ENCODE measurements at regions not wholly inside any gene's neighbourhood (a gene's known extent, or its start where the extent isn't known, plus 50 kb on each side); places are given as distances from the start of the nearest gene placed in this dataset.

DNA sequence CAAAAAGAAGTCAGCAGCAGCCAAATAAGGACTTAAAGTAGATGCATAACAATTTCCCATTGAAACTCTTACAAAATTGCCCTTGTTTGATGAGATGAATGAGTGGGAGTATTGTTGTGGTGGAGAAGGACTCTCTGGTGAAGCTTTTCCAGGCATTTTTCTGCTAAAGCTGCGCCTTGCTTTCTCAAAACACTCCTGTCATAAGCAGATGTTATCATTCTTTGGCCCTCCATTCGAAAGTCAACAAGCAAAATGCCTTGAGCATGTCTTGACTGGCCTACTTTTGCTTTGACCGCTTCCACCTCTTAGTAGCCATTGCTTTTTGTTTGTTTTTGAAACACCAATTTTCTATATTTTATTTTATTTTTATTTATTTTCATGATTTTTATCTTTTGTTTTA is 340.9 kb upstream of the FGF13 start:
- no peak overlapping the region for H3K4me3 ChIP-seq
- H3K27ac ChIP-seq = no peak overlapping the region
- TF ChIP-seq, protein P1, sequence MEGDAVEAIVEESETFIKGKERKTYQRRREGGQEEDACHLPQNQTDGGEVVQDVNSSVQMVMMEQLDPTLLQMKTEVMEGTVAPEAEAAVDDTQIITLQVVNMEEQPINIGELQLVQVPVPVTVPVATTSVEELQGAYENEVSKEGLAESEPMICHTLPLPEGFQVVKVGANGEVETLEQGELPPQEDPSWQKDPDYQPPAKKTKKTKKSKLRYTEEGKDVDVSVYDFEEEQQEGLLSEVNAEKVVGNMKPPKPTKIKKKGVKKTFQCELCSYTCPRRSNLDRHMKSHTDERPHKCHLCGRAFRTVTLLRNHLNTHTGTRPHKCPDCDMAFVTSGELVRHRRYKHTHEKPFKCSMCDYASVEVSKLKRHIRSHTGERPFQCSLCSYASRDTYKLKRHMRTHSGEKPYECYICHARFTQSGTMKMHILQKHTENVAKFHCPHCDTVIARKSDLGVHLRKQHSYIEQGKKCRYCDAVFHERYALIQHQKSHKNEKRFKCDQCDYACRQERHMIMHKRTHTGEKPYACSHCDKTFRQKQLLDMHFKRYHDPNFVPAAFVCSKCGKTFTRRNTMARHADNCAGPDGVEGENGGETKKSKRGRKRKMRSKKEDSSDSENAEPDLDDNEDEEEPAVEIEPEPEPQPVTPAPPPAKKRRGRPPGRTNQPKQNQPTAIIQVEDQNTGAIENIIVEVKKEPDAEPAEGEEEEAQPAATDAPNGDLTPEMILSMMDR (conservative IDR thresholded peaks at IDR 0.05) = no peak
- TF ChIP-seq EZH2 (IDR thresholded peaks at IDR 0.05; ENCODE audit: low read depth) = no peak
- intact Hi-C loops (cut with micrococcal nuclease; ENCODE audit: unreplicated experiment) = no loop called here
- H3K4me2 ChIP-seq = no peak overlapping the region
- no peaks in the 10 kb centered on the region for H4K20me1 ChIP-seq (ENCODE audit: insufficient read depth)
- BruUV-seq (replicated peaks) = no TSS peak
- POLR2A ChIA-PET (ENCODE audit: unreplicated experiment) = no interaction called here
- H3K9me3 ChIP-seq (ENCODE audit: insufficient read depth, low read depth) = peaks cover 5% of the 10 kb centered on the region; the same call in 1 of the 2 replicates
- no peaks in the 10 kb centered on the region for H3K79me2 ChIP-seq (ENCODE audit: low read depth)
- no peaks in the 10 kb centered on the region for H3F3A ChIP-seq (ENCODE audit: insufficient read depth, low read depth)
- H3K27me3 ChIP-seq (ENCODE audit: insufficient read depth, low read depth) = no peaks in the 10 kb centered on the region
- no peaks in the 10 kb centered on the region for H3K9me2 ChIP-seq (ENCODE audit: insufficient read depth)
- no peaks in the 10 kb centered on the region for H3K36me3 ChIP-seq (ENCODE audit: low read depth)
- H3K4me1 ChIP-seq (replicated peaks; ENCODE audit: insufficient read depth) = no peaks in the 10 kb centered on the region
- no peak for DNase-seq
- H2AFZ ChIP-seq = no peak overlapping the region
- CTCF ChIA-PET = no interaction called here

DNA sequence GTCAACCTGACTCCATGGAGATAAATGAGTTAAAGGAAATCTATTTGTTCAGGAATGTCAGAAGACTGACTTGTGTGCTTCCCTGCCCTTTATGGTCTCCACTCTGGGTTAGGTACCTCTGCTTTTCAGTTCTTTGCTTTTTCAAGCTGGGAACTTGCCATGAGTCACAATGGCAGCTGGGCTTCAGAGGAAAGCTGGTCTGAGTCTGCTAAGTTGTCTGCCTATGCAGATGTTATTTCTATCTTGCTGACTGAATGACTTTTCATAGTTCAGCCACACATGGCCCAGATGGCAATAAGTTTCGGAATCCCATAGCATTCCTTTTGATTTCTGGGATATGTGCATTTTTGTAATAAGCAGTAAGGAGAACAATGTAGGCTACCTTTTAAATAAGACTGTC is 337.9 kb upstream of the FGF13 start:
- intact Hi-C loops (cut with micrococcal nuclease; ENCODE audit: unreplicated experiment) = no loop called here
- no peak for TF ChIP-seq EZH2 (IDR thresholded peaks at IDR 0.05; ENCODE audit: low read depth)
- TF ChIP-seq, protein P1 (conservative IDR thresholded peaks at IDR 0.05) = no peak
- H3F3A ChIP-seq (ENCODE audit: insufficient read depth, low read depth) = no peaks in the 10 kb centered on the region
- no peak overlapping the region for H3K4me2 ChIP-seq
- H3K36me3 ChIP-seq (ENCODE audit: low read depth) = no peaks in the 10 kb centered on the region
- peaks cover 14% of the 10 kb centered on the region; the same call in 1 of the 2 replicates for H3K9me3 ChIP-seq (ENCODE audit: insufficient read depth, low read depth)
- H3K79me2 ChIP-seq (ENCODE audit: low read depth) = no peaks in the 10 kb centered on the region
- H3K27me3 ChIP-seq (ENCODE audit: insufficient read depth, low read depth) = no peaks in the 10 kb centered on the region
- no peaks in the 10 kb centered on the region for H3K9me2 ChIP-seq (ENCODE audit: insufficient read depth)
- ChIA-PET CTCF (no interaction called here), POLR2A (ENCODE audit: unreplicated experiment) (no interaction called here)
- no peaks in the 10 kb centered on the region for H4K20me1 ChIP-seq (ENCODE audit: insufficient read depth)
- no peak overlapping the region for H2AFZ ChIP-seq
- no peaks in the 10 kb centered on the region for H3K4me1 ChIP-seq (replicated peaks; ENCODE audit: insufficient read depth)
- no peak for DNase-seq
- H3K27ac ChIP-seq = no peak overlapping the region
- H3K4me3 ChIP-seq = no peak overlapping the region
- no TSS peak for BruUV-seq (replicated peaks)

DNA sequence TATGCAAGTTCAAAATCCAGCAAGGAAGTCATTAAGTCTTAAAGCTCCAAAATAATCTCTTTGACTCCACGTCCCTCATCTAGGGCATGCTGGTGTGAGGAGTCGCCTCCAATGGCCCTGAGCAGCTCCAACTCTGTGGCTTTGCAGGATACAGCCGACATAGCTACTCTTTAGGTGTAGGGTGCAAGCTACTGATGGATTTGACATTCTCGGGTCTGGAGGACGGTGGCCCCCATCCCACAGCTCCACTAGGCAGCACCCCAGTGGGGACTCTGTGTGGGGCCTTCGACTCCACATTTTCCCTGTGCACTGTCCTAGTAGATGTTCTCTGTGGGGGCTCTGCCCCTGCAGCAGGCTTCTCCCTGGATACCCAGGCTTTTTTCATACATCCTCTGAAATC is 333.2 kb upstream of the FGF13 start:
- Histone ChIP-seq H3K27me3 (ENCODE audit: insufficient read depth, low read depth) (no peaks in the 10 kb centered on the region), H3K79me2 (ENCODE audit: low read depth) (no peaks in the 10 kb centered on the region), H3K9me3 (ENCODE audit: insufficient read depth, low read depth) (peaks cover 11% of the 10 kb centered on the region; the same call in 1 of the 2 replicates), H4K20me1 (ENCODE audit: insufficient read depth) (no peaks in the 10 kb centered on the region), H3K36me3 (ENCODE audit: low read depth) (no peaks in the 10 kb centered on the region), H3K4me3 (no peak overlapping the region), H3K4me1 (replicated peaks; ENCODE audit: insufficient read depth) (no peaks in the 10 kb centered on the region), H3K27ac (no peak overlapping the region), H3F3A (ENCODE audit: insufficient read depth, low read depth) (no peaks in the 10 kb centered on the region), H2AFZ (no peak overlapping the region), H3K9me2 (ENCODE audit: insufficient read depth) (no peaks in the 10 kb centered on the region), H3K4me2 (no peak overlapping the region)
- ChIA-PET CTCF (no interaction called here), POLR2A (ENCODE audit: unreplicated experiment) (no interaction called here)
- intact Hi-C loops (cut with micrococcal nuclease; ENCODE audit: unreplicated experiment) = no loop called here
- no TSS peak for BruUV-seq (replicated peaks)
- DNase-seq = no peak
- TF ChIP-seq, protein P1 (conservative IDR thresholded peaks at IDR 0.05) = no peak
